ENCODE measurements at regions not wholly inside any gene's neighbourhood (a gene's known extent, or its start where the extent isn't known, plus 50 kb on each side); places are given as distances from the start of the nearest gene placed in this dataset.
A peak's percentile ranks its signal among the peaks of the same experiment; 100 is the strongest.

GRCh38 chr2:59706729-59707128 lies 846.7 kb downstream of the BCL11A start:
- no peak for DNase-seq

- DNase-seq, result no peak
Observed at GRCh38 chr2:59703796-59704195, 849.7 kb downstream of the BCL11A start.

GRCh38 chr2:59702026-59702425 lies 851.4 kb downstream of the BCL11A start:
- no peak for DNase-seq

GRCh38 chr2:59701271-59701994 lies 852.0 kb downstream of the BCL11A start:
- no peak for DNase-seq

- DNase-seq, result no peak
Observed at GRCh38 chr2:59694176-59694575, 859.3 kb downstream of the BCL11A start.

- no peak for DNase-seq
Observed at GRCh38 chr2:59693231-59693959, 860.1 kb downstream of the BCL11A start.

- DNase-seq, result no peak
Observed at GRCh38 chr2:59691518-59692190, 861.8 kb downstream of the BCL11A start.

GRCh38 chr2:59690849-59691248 lies 862.6 kb downstream of the BCL11A start:
- DNase-seq, result no peak

GRCh38 chr2:59684771-59685166 lies 868.7 kb downstream of the BCL11A start:
- DNase-seq, result no peak

GRCh38 chr2:59684116-59684770 lies 869.2 kb downstream of the BCL11A start:
- peak; percentile 15 for DNase-seq

GRCh38 chr2:59680863-59681262 lies 872.6 kb downstream of the BCL11A start:
- DNase-seq, result peak; percentile 29

- no peak for DNase-seq
Observed at GRCh38 chr2:59677158-59677557, 876.3 kb downstream of the BCL11A start.

GRCh38 chr2:59674100-59674499 lies 879.4 kb downstream of the BCL11A start:
- DNase-seq, result no peak

- DNase-seq, result no peak
Observed at GRCh38 chr2:59665021-59665420, 888.4 kb downstream of the BCL11A start.

GRCh38 chr2:59662127-59662861 lies 891.2 kb downstream of the BCL11A start:
- DNase-seq, result no peak

- DNase-seq, result no peak
Observed at GRCh38 chr2:59660262-59660661, 893.2 kb downstream of the BCL11A start.

- DNase-seq, result no peak
Observed at GRCh38 chr2:59658906-59659635, 894.4 kb downstream of the BCL11A start.

- DNase-seq, result no peak
Observed at GRCh38 chr2:59655809-59656208, 897.6 kb downstream of the BCL11A start.

GRCh38 chr2:59654710-59655109 lies 898.7 kb downstream of the BCL11A start:
- no peak for DNase-seq

- no peak for DNase-seq
Observed at GRCh38 chr2:59653164-59653563, 900.3 kb downstream of the BCL11A start.

- peak; percentile 34 for DNase-seq
Observed at GRCh38 chr2:59630789-59631188, 922.7 kb downstream of the BCL11A start.

- DNase-seq, result no peak
Observed at GRCh38 chr2:59627599-59627998, 925.9 kb downstream of the BCL11A start.
